IMR-90 (cell line): ENCODE measurements at regions not wholly inside any gene's neighbourhood (a gene's known extent, or its start where the extent isn't known, plus 50 kb on each side); places are given as distances from the start of the nearest gene placed in this dataset.

Experiments
- POLR2A ChIP-seq: IDR thresholded peaks from 2 replicates; pipeline ENCODE4 v1.6.1; 2012; ENCODE audit warnings: mild to moderate bottlenecking, low read depth, low read length
- RAD21 ChIP-seq: IDR thresholded peaks from 2 replicates; pipeline ENCODE4 v1.6.1; 2012; ENCODE audit warnings: low read length, improper control_type of control experiment
- SMC3 ChIP-seq: fragments of 150-350 bp; IDR thresholded peaks from 2 replicates; pipeline ENCODE4 v1.6.1; 2016; ENCODE audit warnings: low read depth, mild to moderate bottlenecking, antibody characterized with exemption, low read length, moderate library complexity
- TF ChIP-seq, protein P1 (sequence below): fragments of 150-350 bp; IDR thresholded peaks from 2 replicates; pipeline ENCODE4 v1.6.1; 2017; ENCODE audit warnings: mild to moderate bottlenecking, antibody characterized with exemption, low read length, low read depth

GRCh38 chr12:111185206-111185888 is 183.5 kb downstream of the PHETA1 start:
- TF ChIP-seq, protein P1, sequence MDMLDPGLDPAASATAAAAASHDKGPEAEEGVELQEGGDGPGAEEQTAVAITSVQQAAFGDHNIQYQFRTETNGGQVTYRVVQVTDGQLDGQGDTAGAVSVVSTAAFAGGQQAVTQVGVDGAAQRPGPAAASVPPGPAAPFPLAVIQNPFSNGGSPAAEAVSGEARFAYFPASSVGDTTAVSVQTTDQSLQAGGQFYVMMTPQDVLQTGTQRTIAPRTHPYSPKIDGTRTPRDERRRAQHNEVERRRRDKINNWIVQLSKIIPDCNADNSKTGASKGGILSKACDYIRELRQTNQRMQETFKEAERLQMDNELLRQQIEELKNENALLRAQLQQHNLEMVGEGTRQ = no peak
- TF ChIP-seq RAD21 (no peak), SMC3 (no peak), POLR2A (no peak)
